Psoas muscle (tissue), 7 donors: ENCODE measurements at regions not wholly inside any gene's neighbourhood (a gene's known extent, or its start where the extent isn't known, plus 50 kb on each side); places are given as distances from the start of the nearest gene placed in this dataset.

Experiments
- ATAC-seq, 4 donors: fragments of 200-7000 bp; cut with Tn5 transposase; one replicate each; pipeline ENCODE4 v1.9.1; 2020; ENCODE audit warnings: moderate library complexity in 3 of 4, mild to moderate bottlenecking in 2 of 4
- DNase-seq, 2 donors: peaks; one replicate each; pipeline ENCODE4 v3.0.0-alpha.2; 2020
- H3K27ac ChIP-seq: fragments of 200-600 bp; one replicate; pipeline ENCODE4 v1.8.0; 2022
- H3K27me3 ChIP-seq, 3 donors: fragments of 200-600 bp in 1 of 3; one replicate each; pipeline versions ENCODE4 v1.6.1 to v1.8.0; 2013 to 2022; ENCODE audit warnings: low read length in 2 of 3, mild to moderate bottlenecking in 2 of 3, moderate library complexity in 1 of 3; ENCODE audit not compliant: insufficient read depth in 3 of 3
- H3K36me3 ChIP-seq, 2 donors: fragments of 200-600 bp in 1 of 2; one replicate each; pipeline versions ENCODE4 v1.6.1 to v1.8.0; 2013 to 2022; ENCODE audit warnings: low read depth in 1 of 2, mild to moderate bottlenecking in 1 of 2, moderate library complexity in 1 of 2; ENCODE audit not compliant: insufficient read depth in 1 of 2
- H3K4me1 ChIP-seq: fragments of 200-600 bp; one replicate; pipeline ENCODE4 v1.8.0; 2022
- H3K4me3 ChIP-seq: fragments of 200-600 bp; one replicate; pipeline ENCODE4 v1.8.0; 2022; ENCODE audit warnings: mild to moderate bottlenecking
- H3K9me3 ChIP-seq: fragments of 200-600 bp; one replicate; pipeline ENCODE4 v1.8.0; 2022
- WGBS, 3 donors: extraction: QIAGEN DNeasy Blood & Tissue Kit; methylation state at CpG; one replicate each; pipeline versions ENCODE4 v1.1.6 to v1.1.7; 2013; 5-methylcytosine and 5-hydroxymethylcytosine counted together
- intact Hi-C, 2 donors: fragments of 100-400 bp; cut with DNase I; formaldehyde crosslinking; loops; one replicate each; pipeline versions ENCODE4 v1.11.0 to v1.14.2; 2022
- TF ChIP-seq, protein P1 (sequence below): fragments of 200-600 bp; IDR thresholded peaks from one replicate; pipeline ENCODE4 v1.8.0; 2022; ENCODE audit warnings: antibody characterized with exemption
- donor health status: healthy with polysubstance abuse.
- donor health status: DM: no; HTN: no; CAD: no; lungs with moderate emphysema.
- donor health status: Bipolar disorder and iron deficiency.
- donor health status: healthy.
- donor health status: DM: yes; HTN: yes; CAD: no.
- donor health status: DM: no; HTN: no; CAD: no.
- donor health status: DM: yes; HTN: yes; CAD: no.

- Histone ChIP-seq H3K27me3 (no peaks in the 10 kb centered on the region), H3K4me1 (no peaks in the 10 kb centered on the region), H3K27ac (no peak overlapping the region), H3K4me3 (no peak overlapping the region), H3K36me3 (no peaks in the 10 kb centered on the region), H3K9me3 (no peaks in the 10 kb centered on the region)
- DNase-seq = no peak
- no peak for ATAC-seq
- intact Hi-C loops = no loop called here
- TF ChIP-seq, protein P1, sequence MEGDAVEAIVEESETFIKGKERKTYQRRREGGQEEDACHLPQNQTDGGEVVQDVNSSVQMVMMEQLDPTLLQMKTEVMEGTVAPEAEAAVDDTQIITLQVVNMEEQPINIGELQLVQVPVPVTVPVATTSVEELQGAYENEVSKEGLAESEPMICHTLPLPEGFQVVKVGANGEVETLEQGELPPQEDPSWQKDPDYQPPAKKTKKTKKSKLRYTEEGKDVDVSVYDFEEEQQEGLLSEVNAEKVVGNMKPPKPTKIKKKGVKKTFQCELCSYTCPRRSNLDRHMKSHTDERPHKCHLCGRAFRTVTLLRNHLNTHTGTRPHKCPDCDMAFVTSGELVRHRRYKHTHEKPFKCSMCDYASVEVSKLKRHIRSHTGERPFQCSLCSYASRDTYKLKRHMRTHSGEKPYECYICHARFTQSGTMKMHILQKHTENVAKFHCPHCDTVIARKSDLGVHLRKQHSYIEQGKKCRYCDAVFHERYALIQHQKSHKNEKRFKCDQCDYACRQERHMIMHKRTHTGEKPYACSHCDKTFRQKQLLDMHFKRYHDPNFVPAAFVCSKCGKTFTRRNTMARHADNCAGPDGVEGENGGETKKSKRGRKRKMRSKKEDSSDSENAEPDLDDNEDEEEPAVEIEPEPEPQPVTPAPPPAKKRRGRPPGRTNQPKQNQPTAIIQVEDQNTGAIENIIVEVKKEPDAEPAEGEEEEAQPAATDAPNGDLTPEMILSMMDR = no peak
- 72 to 82% (median 74%) methylated on average over 5 of the region's 5 CpGs for WGBS, 3 donors
These were observed 455.4 kb upstream of the CNTN5 start for GRCh38 chr11:98565311-98565710.

DNA sequence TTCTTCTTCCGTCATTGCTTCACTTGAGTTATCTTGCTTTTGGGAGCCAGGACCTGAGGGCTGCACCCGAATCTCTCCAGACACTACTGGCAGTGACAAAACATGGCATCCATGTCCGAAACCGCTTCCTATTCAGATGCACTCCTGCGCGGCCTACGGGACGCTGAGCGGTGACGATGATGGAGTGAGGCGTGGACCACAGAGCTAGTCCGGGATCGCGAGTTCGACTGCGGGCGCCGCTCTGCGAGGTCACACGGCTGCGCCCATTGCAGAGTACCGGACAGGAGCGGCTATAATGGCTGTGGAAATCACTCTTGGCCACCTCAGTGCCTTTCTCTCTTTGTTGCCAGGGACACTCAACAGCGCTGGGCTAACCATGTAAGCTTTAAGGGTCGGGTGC, 453.8 kb upstream of the CNTN5 start:
- Histone ChIP-seq H3K36me3 (no peaks in the 10 kb centered on the region), H3K9me3 (no peaks in the 10 kb centered on the region), H3K4me1 (no peaks in the 10 kb centered on the region), H3K27me3 (no peaks in the 10 kb centered on the region), H3K4me3 (no peak overlapping the region), H3K27ac (no peak overlapping the region)
- ATAC-seq = no peak
- DNase-seq = no peak
- WGBS, 3 donors = 95 to 97% (median 97%) methylated on average over 25 of the region's 25 CpGs
- intact Hi-C loops = no loop called here
- TF ChIP-seq, protein P1 = no peak

GRCh38 chr11:98568013-98568412, 452.7 kb upstream of the CNTN5 start:
- Histone ChIP-seq H3K36me3 (no peaks in the 10 kb centered on the region), H3K27ac (no peak overlapping the region), H3K9me3 (no peaks in the 10 kb centered on the region), H3K4me3 (no peak overlapping the region), H3K4me1 (no peaks in the 10 kb centered on the region), H3K27me3 (no peaks in the 10 kb centered on the region)
- intact Hi-C loops = no loop called here
- ATAC-seq (no peak), DNase-seq (no peak)
- WGBS, 3 donors = 17 to 19% (median 17%) methylated on average over 2 of the region's 2 CpGs
- TF ChIP-seq, protein P1 = no peak

DNA sequence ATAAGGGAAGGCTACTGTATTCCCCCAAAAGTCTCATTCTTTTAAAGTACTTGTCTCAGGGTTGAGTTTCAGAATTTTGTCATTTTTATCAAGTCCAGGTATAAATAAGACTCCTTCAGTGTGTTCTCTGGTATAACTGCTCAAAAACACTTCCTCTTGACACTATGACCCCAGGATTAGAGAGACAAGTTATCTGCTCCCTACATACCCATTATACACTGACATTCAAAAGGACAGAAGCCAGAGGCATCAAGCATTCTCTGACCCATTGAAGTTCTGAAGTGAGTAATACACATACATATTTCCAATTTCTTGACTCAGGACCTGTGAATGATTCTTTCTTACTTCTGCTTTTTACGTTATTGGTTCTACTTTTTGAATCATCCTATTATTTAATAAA, 447.8 kb upstream of the CNTN5 start:
- TF ChIP-seq, protein P1 = no peak
- no peaks in the 10 kb centered on the region for H3K27me3 ChIP-seq
- DNase-seq (no peak), ATAC-seq (no peak)
- no peaks in the 10 kb centered on the region for H3K36me3 ChIP-seq
- intact Hi-C loops = no loop called here
- H3K4me1 ChIP-seq = no peaks in the 10 kb centered on the region
- H3K27ac ChIP-seq = no peak overlapping the region
- 51 to 77% (median 71%) methylated on average over 1 of the region's 1 CpG for WGBS, 3 donors
- no peak overlapping the region for H3K4me3 ChIP-seq
- H3K9me3 ChIP-seq = no peaks in the 10 kb centered on the region

- ATAC-seq = no peak
- intact Hi-C loops = no loop called here
- no peaks in the 10 kb centered on the region for H3K36me3 ChIP-seq
- DNase-seq = no peak
- H3K27me3 ChIP-seq = no peaks in the 10 kb centered on the region
- TF ChIP-seq, protein P1 = no peak
- H3K4me3 ChIP-seq = no peak overlapping the region
- no peaks in the 10 kb centered on the region for H3K9me3 ChIP-seq
- no peak overlapping the region for H3K27ac ChIP-seq
- no peaks in the 10 kb centered on the region for H3K4me1 ChIP-seq
These were observed 432.9 kb upstream of the CNTN5 start for GRCh38 chr11:98587884-98588283.
